CD4-positive, CD25-positive, alpha-beta regulatory T cell (primary cell): ENCODE measurements at regions not wholly inside any gene's neighbourhood (a gene's known extent, or its start where the extent isn't known, plus 50 kb on each side); places are given as distances from the start of the nearest gene placed in this dataset.
"Not testable (repeated sequence)": the region's sequence is repeated elsewhere in the genome, so short reads cannot be mapped to it uniquely, and the experiment has no call there.

ENCODE experiments used
- ATAC-seq, 2 donors: fragments of 150-1000 bp; cut with Tn5 transposase; one replicate each; pipeline ENCODE4 v1.10.0; 2021; ENCODE audit warnings: low read depth in 2 of 2, moderate number of reproducible peaks in 2 of 2, moderate library complexity in 1 of 2
- DNase-seq, 3 donors: peaks; one replicate each; pipeline versions ENCODE4 v3.0.0 to v3.0.0-alpha.2; 2012 to 2022; ENCODE audit warnings: mixed read lengths in 1 of 3
- H3K27ac ChIP-seq: one replicate; pipeline ENCODE4 v1.7.0; 2013; ENCODE audit warnings: mild to moderate bottlenecking, low read length; ENCODE audit not compliant: insufficient read depth, poor library complexity, severe bottlenecking
- H3K27me3 ChIP-seq: one replicate; pipeline ENCODE4 v1.7.0; 2013; ENCODE audit warnings: low read length; ENCODE audit not compliant: control insufficient read depth, insufficient read depth
- H3K36me3 ChIP-seq: one replicate; pipeline ENCODE4 v1.7.0; 2013; ENCODE audit warnings: mild to moderate bottlenecking, low read length, moderate library complexity; ENCODE audit not compliant: control insufficient read depth, insufficient read depth
- H3K4me1 ChIP-seq: 2 replicates; pipeline ENCODE4 v1.7.0; 2013; ENCODE audit warnings: mild to moderate bottlenecking, low read length; ENCODE audit not compliant: insufficient read depth, control insufficient read depth, poor library complexity, severe bottlenecking
- H3K4me3 ChIP-seq: one replicate; pipeline ENCODE4 v1.7.0; 2013; ENCODE audit warnings: low read depth, mild to moderate bottlenecking, low read length, moderate library complexity
- H3K9me3 ChIP-seq, 2 experiments: 1 replicate in 1 of 2; 2 replicates in 1 of 2; pipeline ENCODE4 v1.7.0; 2013; ENCODE audit warnings: low read length in 2 of 2, mild to moderate bottlenecking in 1 of 2, moderate library complexity in 1 of 2; ENCODE audit not compliant: control insufficient read depth in 2 of 2
- H3K27ac Mint-ChIP-seq, 3 donors: one replicate each; pipeline ENCODE4 v1.8.0; 2020 to 2022; ENCODE audit warnings: mild to moderate bottlenecking in 3 of 3, mixed read lengths in 3 of 3, moderate library complexity in 2 of 3
- H3K27me3 Mint-ChIP-seq: one replicate; pipeline ENCODE4 v1.8.0; 2022; ENCODE audit warnings: mild to moderate bottlenecking, mixed read lengths
- H3K36me3 Mint-ChIP-seq: one replicate; pipeline ENCODE4 v1.8.0; 2020; ENCODE audit warnings: mixed read lengths
- H3K4me1 Mint-ChIP-seq, 4 donors: one replicate each; pipeline ENCODE4 v1.8.0; 2020 to 2022; ENCODE audit warnings: mixed read lengths in 4 of 4, mild to moderate bottlenecking in 1 of 4
- H3K4me3 Mint-ChIP-seq, 4 donors: one replicate each; pipeline ENCODE4 v1.8.0; 2020 to 2022; ENCODE audit warnings: mild to moderate bottlenecking in 4 of 4, mixed read lengths in 4 of 4, moderate library complexity in 3 of 4
- H3K9me3 Mint-ChIP-seq, 7 donors: one replicate each; pipeline ENCODE4 v1.8.0; 2020 to 2022; ENCODE audit warnings: mixed read lengths in 7 of 7, mild to moderate bottlenecking in 3 of 7, moderate library complexity in 2 of 7

DNA sequence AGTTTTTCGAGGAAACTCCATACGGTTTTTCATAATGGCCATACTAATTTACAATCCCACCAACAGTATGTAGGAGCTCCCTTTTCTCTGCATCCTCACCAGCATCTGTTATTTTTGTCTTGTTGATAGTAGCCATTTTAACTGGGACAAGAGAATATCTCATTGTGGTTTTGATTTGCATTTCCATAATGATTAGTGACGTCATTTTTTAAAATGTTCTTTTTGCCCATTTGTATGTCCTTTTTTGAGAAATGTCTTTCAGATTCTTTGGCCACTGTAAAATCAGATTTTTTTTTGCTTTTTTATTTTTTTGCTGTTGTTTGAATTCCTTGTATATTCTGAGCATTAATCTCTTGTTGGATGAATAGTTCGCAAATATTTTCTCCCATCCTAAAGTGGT, 243.9 kb downstream of the TRIML1 start:
- ATAC-seq (no peak), DNase-seq (no peak)
- no peaks in the 10 kb centered on the region for H3K4me1 Mint-ChIP-seq
- no peaks in the 10 kb centered on the region for H3K36me3 Mint-ChIP-seq
- no peak overlapping the region for H3K27ac Mint-ChIP-seq
- Histone ChIP-seq H3K4me3 (no peak overlapping the region), H3K36me3 (no peaks in the 10 kb centered on the region), H3K4me1 (no peaks in the 10 kb centered on the region), H3K27ac (no peak overlapping the region), H3K9me3 (peaks cover 0 to 4% of the 10 kb centered on the region in 2 experiments), H3K27me3 (no peaks in the 10 kb centered on the region)
- no peak overlapping the region for H3K4me3 Mint-ChIP-seq
- no peaks in the 10 kb centered on the region for H3K27me3 Mint-ChIP-seq
- peaks cover 7 to 32% (median 15%) of the 10 kb centered on the region in 7 donors for H3K9me3 Mint-ChIP-seq

DNA sequence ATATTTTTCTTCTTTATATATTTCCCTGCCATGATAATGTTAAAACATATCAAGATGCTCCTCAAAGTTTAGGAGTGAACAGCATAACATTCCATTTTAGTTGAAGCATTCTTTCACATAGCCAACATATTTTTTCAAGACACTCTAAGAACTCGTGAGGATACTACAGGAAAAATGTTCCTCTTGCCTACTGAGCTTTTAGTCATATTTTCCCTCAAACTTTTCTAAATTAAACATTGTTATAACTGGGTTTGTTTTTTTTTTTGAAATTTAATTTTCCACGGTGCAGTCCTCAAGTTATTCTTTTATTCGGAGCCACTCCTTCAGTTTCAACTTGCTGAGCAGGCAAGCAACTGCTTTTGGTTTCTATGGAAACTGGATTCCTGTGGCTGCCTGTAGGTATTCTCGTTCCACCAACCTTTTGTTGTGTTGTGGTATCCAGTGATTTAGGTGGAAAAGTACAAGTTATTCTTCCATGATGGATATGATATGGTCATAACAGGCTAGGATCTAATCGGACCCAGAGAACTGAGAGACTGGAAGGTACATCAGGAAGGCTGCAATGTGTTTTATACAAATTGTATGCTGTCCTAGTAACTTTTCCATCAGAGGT, 248.0 kb downstream of the TRIML1 start:
- Mint-ChIP-seq H3K4me3 (no peak overlapping the region), H3K36me3 (no peaks in the 10 kb centered on the region), H3K9me3 (peaks cover 8 to 27% (median 15%) of the 10 kb centered on the region in 7 donors), H3K4me1 (no peaks in the 10 kb centered on the region), H3K27ac (no peak overlapping the region), H3K27me3 (no peaks in the 10 kb centered on the region)
- Histone ChIP-seq H3K36me3 (no peaks in the 10 kb centered on the region), H3K27me3 (no peaks in the 10 kb centered on the region), H3K9me3 (no peaks in the 10 kb centered on the region), H3K27ac (no peak overlapping the region), H3K4me3 (no peak overlapping the region), H3K4me1 (no peaks in the 10 kb centered on the region)
- ATAC-seq (no peak), DNase-seq (no peak)

DNA sequence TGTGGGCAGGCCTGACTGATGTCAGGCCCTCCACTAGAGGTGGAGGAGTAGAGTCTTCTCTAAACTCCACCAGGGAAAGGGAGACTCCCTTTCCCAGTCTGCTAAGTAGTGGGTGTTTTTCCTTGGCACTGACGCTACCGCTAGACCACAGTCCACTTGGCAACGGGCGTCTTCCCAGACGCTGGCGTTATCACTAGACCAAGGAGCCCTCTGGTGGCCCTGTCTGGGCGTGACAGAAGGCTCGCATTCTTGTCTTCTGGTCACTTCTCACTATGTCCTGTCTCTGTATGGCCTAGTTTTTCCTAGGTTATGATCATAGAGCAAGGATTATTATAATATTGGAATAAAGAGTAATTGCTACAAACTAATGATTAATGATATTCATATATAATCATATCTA, 252.1 kb downstream of the TRIML1 start:
- H3K27me3 ChIP-seq, ATAC-seq, H3K36me3 ChIP-seq, H3K4me1 Mint-ChIP-seq, H3K4me1 ChIP-seq, H3K27me3 Mint-ChIP-seq, H3K4me3 Mint-ChIP-seq, H3K27ac Mint-ChIP-seq, DNase-seq, H3K9me3 ChIP-seq, H3K36me3 Mint-ChIP-seq, H3K4me3 ChIP-seq, H3K27ac ChIP-seq: not testable (repeated sequence)
- peaks cover 0 to 18% (median 13%) of the 10 kb centered on the region in 7 donors for H3K9me3 Mint-ChIP-seq

DNA sequence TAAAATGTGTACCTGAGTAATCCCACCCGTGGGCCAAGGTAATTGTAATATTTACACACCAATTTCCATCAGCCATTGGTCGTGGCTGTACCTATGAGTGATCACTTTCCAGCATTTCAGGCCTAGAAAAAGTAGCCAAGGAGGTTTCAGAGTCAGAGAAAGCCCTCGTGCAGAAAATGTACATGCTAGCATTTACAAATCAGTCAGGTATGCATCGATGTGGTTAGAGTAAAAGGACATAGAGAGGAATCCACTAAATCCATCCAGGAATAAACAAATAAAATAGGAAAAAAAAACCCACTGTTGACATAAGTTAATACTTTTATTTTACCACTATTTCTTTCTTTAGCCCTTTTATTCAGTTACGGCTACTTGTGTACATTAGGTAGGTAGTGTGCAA, 256.8 kb downstream of the TRIML1 start:
- Mint-ChIP-seq H3K4me1 (no peaks in the 10 kb centered on the region), H3K9me3 (peaks cover 0 to 11% (median 7%) of the 10 kb centered on the region in 7 donors), H3K4me3 (no peak overlapping the region), H3K27me3 (no peaks in the 10 kb centered on the region), H3K27ac (no peak overlapping the region), H3K36me3 (no peaks in the 10 kb centered on the region)
- no peak for DNase-seq
- H3K4me3 ChIP-seq = no peak overlapping the region
- H3K27ac ChIP-seq = no peak overlapping the region
- H3K9me3 ChIP-seq = peaks cover 0 to 2% of the 10 kb centered on the region in 2 experiments
- H3K4me1 ChIP-seq = no peaks in the 10 kb centered on the region
- H3K27me3 ChIP-seq = no peaks in the 10 kb centered on the region
- ATAC-seq = no peak
- H3K36me3 ChIP-seq = no peaks in the 10 kb centered on the region

DNA sequence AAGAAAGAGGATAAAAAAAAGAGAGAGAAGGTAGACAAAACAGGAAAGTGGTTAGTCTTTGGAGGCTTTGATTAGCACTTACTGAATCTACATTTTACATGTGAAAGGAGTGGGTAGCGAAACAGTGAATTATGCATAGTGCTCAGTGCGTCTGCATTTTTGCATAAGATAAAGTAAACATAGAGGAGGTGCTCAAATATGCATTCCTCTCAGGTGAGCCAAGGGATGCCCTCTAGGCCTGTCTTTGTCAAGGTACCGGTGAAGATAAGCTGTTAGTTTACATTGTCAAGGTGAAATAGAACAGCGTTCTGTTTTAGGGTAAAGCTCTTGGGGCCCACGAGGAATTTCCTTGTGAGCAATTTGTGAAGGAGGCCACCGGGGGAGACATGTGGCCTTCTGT, 260.6 kb downstream of the TRIML1 start:
- no peak overlapping the region for H3K27ac Mint-ChIP-seq
- no peaks in the 10 kb centered on the region for H3K4me1 Mint-ChIP-seq
- Histone ChIP-seq H3K27me3 (no peaks in the 10 kb centered on the region), H3K27ac (no peak overlapping the region), H3K9me3 (peaks cover 0 to 2% of the 10 kb centered on the region in 2 experiments), H3K36me3 (no peaks in the 10 kb centered on the region), H3K4me1 (no peaks in the 10 kb centered on the region), H3K4me3 (no peak overlapping the region)
- H3K36me3 Mint-ChIP-seq = no peaks in the 10 kb centered on the region
- ATAC-seq (no peak), DNase-seq (no peak)
- H3K27me3 Mint-ChIP-seq = no peaks in the 10 kb centered on the region
- peaks cover 0 to 10% (median 7%) of the 10 kb centered on the region in 7 donors for H3K9me3 Mint-ChIP-seq
- H3K4me3 Mint-ChIP-seq = no peak overlapping the region

DNA sequence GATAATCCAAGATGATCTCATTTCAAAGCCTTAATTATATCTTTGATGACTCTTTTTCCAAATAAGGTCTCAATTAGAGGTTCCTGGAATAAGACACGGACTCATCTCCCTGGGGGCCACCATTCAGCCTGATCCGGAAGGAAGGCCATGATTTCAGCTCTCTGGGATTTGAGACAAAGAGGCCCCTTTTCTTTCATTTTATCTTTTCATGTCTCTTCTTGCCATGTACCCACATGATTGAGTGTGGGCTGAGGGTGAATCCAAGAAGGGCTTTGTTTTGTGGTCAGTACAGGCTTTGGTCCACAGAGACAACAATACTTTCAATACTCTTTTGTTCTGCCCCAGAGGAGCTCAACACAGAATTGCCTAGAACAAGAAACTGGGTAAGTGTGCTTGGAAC, 261.2 kb downstream of the TRIML1 start:
- ATAC-seq (no peak), DNase-seq (no peak)
- Histone ChIP-seq H3K27ac (no peak overlapping the region), H3K9me3 (peaks cover 0 to 4% of the 10 kb centered on the region in 2 experiments), H3K4me1 (no peaks in the 10 kb centered on the region), H3K27me3 (no peaks in the 10 kb centered on the region), H3K36me3 (no peaks in the 10 kb centered on the region), H3K4me3 (no peak overlapping the region)
- H3K4me1 Mint-ChIP-seq = no peaks in the 10 kb centered on the region
- H3K27ac Mint-ChIP-seq = no peak overlapping the region
- H3K9me3 Mint-ChIP-seq = peaks cover 0 to 12% (median 6%) of the 10 kb centered on the region in 7 donors
- H3K36me3 Mint-ChIP-seq = no peaks in the 10 kb centered on the region
- H3K27me3 Mint-ChIP-seq = no peaks in the 10 kb centered on the region
- H3K4me3 Mint-ChIP-seq = no peak overlapping the region

DNA sequence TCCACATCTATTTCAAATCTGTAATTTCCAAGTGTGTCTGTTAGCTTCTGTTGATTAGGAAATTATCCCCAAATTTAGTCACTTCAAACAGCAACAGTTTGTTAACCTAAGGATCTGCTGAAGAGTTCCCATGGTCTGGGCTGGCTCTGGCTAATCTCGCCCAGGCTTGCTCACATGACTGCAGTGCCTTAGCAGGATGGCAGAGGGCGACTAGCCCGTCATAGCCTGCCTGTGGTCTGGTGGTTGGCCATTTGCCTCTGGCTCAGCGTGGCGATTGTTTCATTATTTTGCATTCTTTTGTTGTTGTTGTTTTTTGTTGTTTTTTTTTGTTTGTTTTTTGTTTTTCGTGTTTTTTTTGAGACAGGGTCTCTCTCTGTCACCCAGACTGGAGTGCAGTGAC, 264.0 kb downstream of the TRIML1 start:
- Histone ChIP-seq H3K27me3 (no peaks in the 10 kb centered on the region), H3K27ac (no peak overlapping the region), H3K4me1 (no peaks in the 10 kb centered on the region), H3K36me3 (no peaks in the 10 kb centered on the region), H3K4me3 (no peak overlapping the region), H3K9me3 (peaks cover 0 to 4% of the 10 kb centered on the region in 2 experiments)
- no peaks in the 10 kb centered on the region for H3K4me1 Mint-ChIP-seq
- H3K27ac Mint-ChIP-seq = no peak overlapping the region
- no peaks in the 10 kb centered on the region for H3K36me3 Mint-ChIP-seq
- peaks cover 0 to 15% (median 6%) of the 10 kb centered on the region in 7 donors for H3K9me3 Mint-ChIP-seq
- ATAC-seq = no peak
- no peaks in the 10 kb centered on the region for H3K27me3 Mint-ChIP-seq
- no peak overlapping the region for H3K4me3 Mint-ChIP-seq
- no peak for DNase-seq

DNA sequence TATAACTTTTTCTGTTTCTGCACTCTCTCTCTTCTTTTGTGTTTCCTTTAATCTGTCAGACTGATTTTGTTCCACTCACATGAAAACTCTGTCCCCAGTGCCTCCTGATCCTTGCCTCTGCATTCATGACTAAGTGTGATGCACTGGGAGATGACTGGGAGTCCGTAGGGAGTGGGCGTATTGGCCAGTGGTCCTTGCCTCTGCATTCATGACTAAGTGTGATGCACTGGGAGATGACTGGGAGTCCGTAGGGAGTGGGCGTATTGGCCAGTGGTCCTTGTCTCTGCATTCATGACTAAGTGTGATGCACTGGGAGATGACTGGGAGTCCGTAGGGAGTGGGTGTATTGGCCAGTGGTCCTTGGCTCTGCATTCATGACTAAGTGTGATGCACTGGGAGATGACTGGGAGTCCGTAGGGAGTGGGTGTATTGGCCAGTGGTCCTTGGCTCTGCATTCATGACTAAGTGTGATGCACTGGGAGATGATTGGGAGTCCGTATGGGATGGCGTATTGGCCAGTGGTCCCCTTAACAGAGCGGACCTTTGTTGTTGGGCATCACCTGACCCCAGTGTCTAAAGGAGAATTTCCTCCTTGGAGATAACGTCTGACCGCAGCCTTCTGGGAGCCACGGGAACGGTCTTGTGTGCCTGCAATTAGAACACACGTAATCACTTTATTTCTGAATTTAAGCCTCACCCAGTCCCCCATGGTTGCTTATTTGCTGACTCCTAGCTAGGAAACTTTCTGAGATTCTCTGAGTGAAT, 266.0 kb downstream of the TRIML1 start:
- not testable (repeated sequence) for H3K27ac Mint-ChIP-seq, H3K4me1 Mint-ChIP-seq, H3K36me3 ChIP-seq, H3K9me3 ChIP-seq, H3K27me3 ChIP-seq, H3K27me3 Mint-ChIP-seq, H3K27ac ChIP-seq, H3K4me3 ChIP-seq, DNase-seq, H3K36me3 Mint-ChIP-seq, H3K4me1 ChIP-seq, H3K4me3 Mint-ChIP-seq, ATAC-seq
- H3K9me3 Mint-ChIP-seq = peaks cover 2 to 12% (median 7%) of the 10 kb centered on the region in 7 donors
